Glomerular endothelial cell (primary cell): ENCODE measurements at regions not wholly inside any gene's neighbourhood (a gene's known extent, or its start where the extent isn't known, plus 50 kb on each side); places are given as distances from the start of the nearest gene placed in this dataset.

Experiments used
- DNase-seq: peaks from one replicate; pipeline ENCODE4 v3.0.0-alpha.2; 2011; ENCODE audit warnings: low read depth, low spot score; ENCODE audit errors: extremely low read depth

- no peak for DNase-seq
Observed at GRCh38 chr9:88233091-88233490, 94.8 kb upstream of the SPATA31C2 start.

DNA sequence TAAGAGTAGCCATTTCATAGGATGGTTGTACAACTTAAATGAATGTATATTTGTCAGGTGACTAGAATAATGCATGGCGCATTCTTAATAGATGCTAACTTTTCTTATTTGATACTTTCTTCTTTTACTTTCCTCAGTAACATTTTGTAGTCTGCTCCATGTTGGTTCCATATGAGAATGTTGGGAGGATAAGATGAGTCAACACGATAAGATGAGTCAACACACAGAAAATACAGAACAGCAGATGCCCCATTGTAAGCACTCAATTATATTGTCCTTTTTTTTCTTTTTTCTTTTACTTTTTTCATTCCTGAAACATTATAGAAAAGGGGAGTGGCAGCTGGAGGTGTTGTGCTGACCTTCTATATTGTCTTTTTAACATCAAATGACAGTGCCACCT lies 92.3 kb upstream of the SPATA31C2 start:
- DNase-seq = no peak

DNA sequence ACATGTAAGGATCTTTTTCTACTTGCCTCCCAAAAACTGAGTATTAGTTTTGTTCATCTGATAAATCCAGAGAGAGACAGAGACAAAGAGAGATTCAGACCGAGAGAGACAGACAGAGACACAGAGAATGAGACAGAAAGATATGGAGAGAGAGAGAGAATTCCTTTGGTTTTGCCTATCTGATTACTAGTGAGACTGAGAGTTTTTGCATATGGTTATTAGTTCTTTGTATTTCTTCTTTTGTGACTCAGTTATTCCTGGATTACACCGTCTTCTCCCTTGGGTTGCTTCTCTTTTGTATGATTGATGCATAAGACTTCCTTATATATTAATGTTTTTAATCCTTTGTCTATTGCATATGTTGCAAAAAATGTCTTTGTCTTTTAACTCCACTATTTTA lies 91.2 kb upstream of the SPATA31C2 start:
- no peak for DNase-seq

DNA sequence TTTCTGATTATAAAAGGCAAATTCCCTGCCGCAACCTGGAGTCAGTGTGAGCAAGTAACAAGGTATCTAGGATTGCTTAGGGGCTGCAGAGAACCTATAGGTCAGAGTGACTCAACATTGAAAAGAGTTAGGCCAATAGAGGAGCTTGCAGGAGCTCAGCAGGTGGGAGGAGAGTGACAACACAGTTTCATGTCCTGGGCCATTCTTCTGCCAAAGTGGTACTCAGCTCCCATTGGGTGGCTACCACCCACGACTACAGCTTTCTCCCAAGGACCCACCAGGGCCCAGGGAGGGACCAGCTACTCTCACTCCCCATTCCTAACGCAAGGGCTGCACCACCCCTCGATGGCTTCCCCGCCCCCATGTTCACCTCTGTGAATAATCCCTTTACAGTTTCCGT lies 86.7 kb upstream of the SPATA31C2 start:
- DNase-seq = no peak

- DNase-seq = no peak
Observed at GRCh38 chr9:88221105-88221504, 82.8 kb upstream of the SPATA31C2 start.

DNA sequence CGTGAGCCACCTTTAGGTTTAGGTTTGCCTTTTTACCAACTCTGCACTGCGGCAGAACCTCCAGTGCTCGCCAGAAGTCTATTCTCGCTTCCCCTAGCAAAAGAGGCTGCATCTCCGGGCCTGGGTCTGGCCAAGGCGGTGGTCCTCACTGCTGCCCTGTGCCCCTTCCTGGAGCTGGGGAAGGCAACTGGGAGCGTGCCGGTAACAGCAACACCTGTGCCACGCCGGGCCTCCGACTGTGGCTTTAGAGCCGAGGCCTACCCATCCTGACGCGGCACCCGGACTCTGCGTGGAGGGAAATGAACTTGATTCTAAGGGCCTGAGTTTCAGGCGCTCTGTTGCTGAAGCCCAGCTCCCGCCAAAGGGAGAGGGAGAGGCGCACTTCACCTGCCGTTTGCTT lies 82.4 kb upstream of the SPATA31C2 start:
- no peak for DNase-seq

- no peak for DNase-seq
Observed at GRCh38 chr9:88219601-88220000, 81.3 kb upstream of the SPATA31C2 start.

- no peak for DNase-seq
Observed at GRCh38 chr9:88218726-88219125, 80.5 kb upstream of the SPATA31C2 start.

- DNase-seq = no peak
Observed at GRCh38 chr9:88216126-88216995, 78.1 kb upstream of the SPATA31C2 start.

DNA sequence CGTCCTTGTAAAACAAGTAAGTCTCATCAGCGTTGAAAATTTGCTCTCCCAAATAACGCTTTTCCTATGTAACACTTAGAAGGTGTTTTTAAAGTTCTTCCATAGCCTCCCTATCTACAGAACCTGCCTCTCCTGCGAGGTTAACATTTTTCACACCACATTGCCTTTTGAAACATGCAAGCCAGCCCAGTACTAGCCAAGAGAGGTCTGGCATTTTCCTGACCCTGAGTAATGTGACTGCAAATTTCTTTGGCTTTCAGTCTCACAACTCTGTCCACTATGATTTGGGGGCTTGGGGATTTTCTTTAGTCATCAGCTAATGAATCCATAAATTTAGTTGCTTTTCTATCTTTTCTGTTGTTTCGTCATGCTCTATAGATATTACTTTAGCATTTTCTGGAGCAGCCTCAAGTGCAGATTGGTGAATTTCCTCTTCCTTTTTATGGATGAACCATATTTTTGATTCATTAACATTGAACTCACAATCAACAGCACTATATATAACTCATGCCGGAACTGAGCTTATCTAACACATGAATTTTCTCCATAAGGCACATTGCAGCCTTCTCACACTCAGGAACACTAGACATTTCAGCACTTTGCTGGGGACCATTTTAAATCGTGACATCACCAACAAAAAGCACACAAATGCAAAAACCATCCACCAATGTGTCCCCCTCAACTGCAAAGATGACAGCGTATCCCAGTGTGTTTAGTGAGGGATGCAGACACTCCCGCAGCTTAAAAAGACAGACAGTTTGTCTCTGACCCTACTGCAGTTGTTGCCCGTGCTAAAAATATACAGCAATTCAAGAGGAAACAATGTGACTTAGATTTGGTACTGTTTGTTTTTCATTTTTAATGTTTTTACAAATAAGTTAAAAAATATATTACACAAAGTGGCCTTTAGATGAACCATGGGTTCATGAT lies 77.2 kb upstream of the SPATA31C2 start:
- DNase-seq = no peak

DNA sequence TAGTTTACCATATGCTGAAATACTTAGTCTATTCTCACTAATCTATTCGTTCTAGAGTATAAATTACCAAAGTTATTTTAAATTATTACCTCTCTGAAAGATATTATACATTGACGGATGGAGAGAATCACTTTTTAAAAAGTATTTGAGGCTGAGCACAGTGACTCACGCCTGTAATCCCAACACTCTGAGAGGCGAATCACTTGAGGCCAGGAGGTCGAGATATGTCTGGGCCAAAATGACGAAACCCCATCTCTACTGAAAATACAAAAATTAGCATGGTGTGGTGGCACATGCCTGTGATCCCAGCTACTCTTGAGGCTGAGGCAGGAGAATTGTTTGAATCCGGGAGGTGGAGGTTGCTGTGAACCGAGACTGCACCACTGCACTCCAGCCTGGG lies 64.0 kb upstream of the SPATA31C2 start:
- DNase-seq = no peak

- DNase-seq = no peak
Observed at GRCh38 chr9:88198341-88198807, 60.1 kb upstream of the SPATA31C2 start.

GRCh38 chr9:88197781-88198340 lies 59.6 kb upstream of the SPATA31C2 start:
- no peak for DNase-seq

GRCh38 chr9:88197016-88197415 lies 58.7 kb upstream of the SPATA31C2 start:
- DNase-seq = no peak

DNA sequence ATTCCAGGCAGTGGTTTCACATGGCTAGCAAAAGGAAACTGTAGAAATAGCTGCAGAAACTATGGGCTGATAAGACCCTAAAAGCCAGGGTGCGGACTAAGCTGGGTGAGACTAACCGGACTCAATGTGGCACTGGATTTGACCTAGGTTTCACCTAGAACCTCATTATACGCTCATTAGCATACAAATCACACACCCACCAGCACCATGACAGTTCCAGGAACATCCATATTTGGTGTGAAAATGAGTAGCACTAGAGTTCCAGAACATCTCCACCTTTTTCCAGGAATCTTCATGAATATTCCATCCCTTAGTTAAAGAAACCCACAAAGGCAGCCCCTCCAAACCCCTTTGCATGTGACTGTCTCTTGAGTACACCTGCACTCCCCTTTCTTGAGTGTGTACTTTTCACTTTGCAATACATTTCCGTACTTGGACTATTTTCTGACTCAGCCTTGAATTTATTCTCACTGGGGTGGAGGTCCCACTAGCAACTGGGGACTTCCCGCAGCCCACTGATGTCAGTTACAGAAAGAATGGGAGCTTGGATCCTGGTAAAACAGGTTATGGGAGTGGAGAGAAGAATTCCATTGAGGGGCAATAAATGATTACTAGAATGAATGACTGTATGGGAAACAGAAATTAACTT lies 58.0 kb upstream of the SPATA31C2 start:
- no peak for DNase-seq

DNA sequence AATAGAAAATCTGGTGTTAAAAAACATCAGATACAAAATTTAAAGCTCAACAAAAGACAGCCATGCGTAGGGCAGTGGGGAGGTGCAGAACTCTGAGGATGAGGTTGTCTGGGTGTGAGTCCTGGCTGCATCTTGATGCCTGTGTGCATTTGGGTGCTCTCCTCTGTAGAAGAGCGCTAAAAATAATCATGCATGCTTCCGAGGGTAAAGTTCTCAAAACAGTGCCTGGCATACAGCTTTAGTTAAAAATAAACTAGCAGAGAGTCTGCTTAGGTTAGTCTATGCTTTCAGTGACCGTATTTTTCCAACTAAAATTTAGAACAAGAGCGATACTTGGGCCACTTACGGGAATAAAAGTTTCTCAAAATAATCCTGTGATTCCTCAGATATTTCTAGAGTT lies 55.5 kb upstream of the SPATA31C2 start:
- no peak for DNase-seq

DNA sequence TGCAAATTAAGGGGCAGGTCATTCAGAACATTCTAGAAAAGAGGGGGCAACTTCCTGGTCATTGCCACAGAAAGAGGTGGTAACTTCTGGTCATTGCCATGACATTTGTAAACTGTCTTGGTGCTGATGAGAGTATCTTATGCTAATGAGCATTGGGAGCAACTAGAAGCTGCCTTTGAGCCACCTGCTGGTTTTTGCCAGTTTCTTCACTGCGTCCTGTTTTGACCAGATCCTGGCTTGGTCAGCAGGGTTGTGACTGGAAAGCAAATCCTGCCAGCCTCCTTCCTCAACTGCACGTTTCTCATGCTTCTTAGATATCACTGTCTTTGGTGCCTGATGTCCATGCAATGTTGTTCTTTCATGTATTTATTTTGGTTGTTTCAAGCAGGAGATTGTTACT lies 53.2 kb upstream of the SPATA31C2 start:
- DNase-seq = no peak

- DNase-seq = no peak
Observed at GRCh38 chr9:88189371-88189770, 51.1 kb upstream of the SPATA31C2 start.
